SK-MEL-5 (cell line): ENCODE measurements at regions not wholly inside any gene's neighbourhood (a gene's known extent, or its start where the extent isn't known, plus 50 kb on each side); places are given as distances from the start of the nearest gene placed in this dataset.
A peak's percentile ranks its signal among the peaks of the same experiment; 100 is the strongest.

Experiments used
- DNase-seq: peaks from one replicate; pipeline ENCODE4 v3.0.0-alpha.2; 2016; ENCODE audit warnings: low read depth, low spot score
- in situ Hi-C: cut with HindIII; loops from 2 replicates; pipeline ENCODE4 v1.10.0; 2016; ENCODE audit warnings: low sequenced_read_pairs, high pct_unique_total_duplicates, low pct_unique_long_range_greater_than_20kb

DNA sequence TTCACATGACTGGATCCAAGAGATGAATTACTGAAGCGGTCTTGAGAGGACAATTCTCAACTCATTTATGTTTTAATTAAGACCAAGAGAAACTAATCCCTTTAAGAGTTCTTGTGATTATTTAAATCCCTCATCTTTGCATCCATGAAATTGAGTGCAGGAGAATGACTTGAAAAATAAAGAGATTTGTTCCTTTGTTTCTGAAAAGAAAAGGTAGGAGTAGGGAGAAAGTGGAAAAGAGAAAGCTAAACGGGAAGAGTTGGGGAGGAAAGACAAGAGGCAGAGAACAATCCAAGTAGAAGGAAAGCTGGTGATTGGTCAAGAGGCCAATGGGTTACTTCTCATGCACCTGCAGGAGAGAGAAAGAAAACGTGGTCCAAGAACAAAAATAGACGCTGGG, 75.2 kb upstream of the SOX4 start:
- no peak for DNase-seq
- in situ Hi-C loops, result no loop called here

DNA sequence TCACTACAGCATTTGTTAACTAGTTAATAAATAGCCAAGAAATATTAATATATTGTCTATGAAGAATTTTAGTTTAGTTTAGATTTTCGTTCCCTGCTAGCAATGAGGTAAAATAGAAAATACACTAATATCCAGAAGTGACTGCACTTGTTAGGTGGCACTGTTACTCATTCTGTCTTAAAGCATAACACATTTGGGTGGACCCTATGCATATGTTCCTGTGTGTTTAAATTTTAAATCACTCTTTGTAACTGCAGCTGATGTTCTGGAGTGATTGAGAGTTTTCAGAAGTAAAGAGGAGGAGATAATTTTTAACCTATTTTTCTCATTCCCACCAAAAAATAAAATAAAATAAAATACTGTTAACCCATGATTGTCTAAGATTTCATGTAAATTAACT, 73.9 kb upstream of the SOX4 start:
- in situ Hi-C loops, result no loop called here
- DNase-seq, result no peak

DNA sequence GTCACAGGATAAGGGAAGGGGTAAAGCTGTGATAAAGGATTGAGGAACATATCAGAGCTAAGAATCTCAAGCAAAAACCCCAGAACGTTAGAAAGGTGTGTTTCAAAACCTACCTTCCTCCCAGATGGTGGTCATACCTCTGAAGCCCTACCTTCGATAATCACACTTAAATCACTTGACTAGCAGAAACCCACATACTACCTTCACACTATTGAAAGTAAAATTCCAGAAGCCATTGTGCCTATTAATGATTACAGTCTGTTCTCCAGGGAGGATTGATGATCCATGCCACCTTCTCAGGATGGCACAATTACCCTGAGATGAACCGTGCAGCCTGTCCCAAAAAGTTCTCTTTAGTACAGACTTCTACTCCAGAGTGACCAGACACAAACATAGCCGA, 72.3 kb upstream of the SOX4 start:
- no peak for DNase-seq
- in situ Hi-C loops, result no loop called here

- no peak for DNase-seq
- in situ Hi-C loops, result no loop called here
These were observed 71.3 kb upstream of the SOX4 start for GRCh38 chr6:21522143-21522747.

GRCh38 chr6:21522797-21523456, 70.6 kb upstream of the SOX4 start:
- DNase-seq, result no peak
- in situ Hi-C loops, result no loop called here

DNA sequence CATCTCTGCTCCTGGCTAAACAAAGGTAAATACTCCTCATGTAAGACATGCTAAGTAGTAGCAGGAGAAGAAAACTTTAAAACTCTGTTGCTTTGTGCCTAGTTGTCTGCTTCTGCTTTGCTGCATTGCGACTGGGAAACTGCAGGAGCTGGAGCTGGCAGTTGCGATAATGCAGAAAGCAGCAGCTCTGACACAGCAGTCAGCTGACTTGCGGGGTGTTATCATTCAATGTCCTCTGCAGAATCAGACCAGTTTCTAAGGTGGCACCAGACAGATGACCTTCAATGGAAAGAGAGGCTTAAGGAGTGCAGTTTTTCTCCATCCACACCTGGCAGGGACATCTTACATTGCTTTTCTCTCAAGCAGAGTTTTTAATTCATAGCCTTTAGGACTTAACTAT, 69.9 kb upstream of the SOX4 start:
- in situ Hi-C loops, result no loop called here
- no peak for DNase-seq

DNA sequence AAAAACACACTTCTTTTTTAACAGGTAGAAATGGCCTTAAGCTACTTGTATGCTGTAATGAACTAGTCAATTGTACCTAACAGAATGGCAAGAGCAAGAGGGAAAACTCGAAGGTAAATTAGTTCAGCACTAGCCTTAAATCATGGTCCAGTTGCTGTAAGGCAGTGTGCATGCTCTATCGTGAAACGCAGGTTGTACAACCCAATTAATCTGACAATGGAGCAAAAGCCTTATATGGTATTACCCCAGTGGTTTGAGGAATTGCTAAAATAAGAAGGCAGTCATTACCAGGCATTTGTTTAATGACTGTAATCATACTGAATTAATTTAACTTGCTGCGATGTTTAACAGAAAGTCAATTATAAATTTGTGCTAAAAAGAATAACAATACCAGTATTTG, 69.3 kb upstream of the SOX4 start:
- DNase-seq, result no peak
- in situ Hi-C loops, result no loop called here

DNA sequence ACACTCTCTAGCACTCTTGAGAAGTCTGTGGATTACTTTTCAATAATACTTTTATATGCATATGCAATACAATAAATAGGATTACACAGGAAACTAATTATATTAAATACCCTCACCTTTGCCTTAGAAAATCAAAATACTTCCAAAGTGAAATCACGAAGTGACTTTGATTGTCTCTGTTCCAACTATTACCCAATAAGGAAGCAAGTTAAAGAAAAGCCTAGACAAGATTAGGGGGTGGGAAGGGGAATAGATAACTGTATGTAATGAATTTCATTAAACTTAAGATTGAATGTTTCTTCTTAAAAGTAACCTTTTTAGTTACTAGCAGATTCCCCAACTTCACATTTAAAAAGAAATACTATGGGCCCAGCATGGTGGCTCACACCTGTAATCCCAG, 66.6 kb upstream of the SOX4 start:
- in situ Hi-C loops, result no loop called here
- DNase-seq, result no peak

GRCh38 chr6:21527731-21528130, 65.8 kb upstream of the SOX4 start:
- DNase-seq, result peak; percentile 28
- in situ Hi-C loops, result no loop called here

GRCh38 chr6:21529431-21529830, 64.1 kb upstream of the SOX4 start:
- DNase-seq, result no peak
- in situ Hi-C loops, result no loop called here

DNA sequence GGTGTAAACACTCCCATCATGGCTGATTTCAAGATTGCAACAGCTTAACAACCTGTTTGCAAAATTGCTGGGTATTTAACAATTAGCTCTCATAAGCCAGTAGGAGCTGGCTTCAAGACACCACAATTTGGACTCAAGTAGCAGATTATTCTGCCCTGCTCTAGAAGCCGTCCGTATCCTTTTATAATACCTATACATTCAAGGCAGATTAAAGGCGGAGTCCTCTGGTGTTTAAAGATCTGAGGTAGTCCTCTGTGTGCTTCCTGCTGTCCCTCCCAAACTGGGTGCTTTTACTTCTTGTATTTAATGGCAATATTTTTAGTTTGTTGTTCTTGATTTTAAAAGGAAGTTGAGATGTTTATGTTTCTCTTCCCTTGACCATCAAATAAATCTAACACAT, 62.2 kb upstream of the SOX4 start:
- DNase-seq, result no peak
- in situ Hi-C loops, result no loop called here

- DNase-seq, result no peak
- in situ Hi-C loops, result no loop called here
These were observed 59.9 kb upstream of the SOX4 start for GRCh38 chr6:21533678-21534077.

DNA sequence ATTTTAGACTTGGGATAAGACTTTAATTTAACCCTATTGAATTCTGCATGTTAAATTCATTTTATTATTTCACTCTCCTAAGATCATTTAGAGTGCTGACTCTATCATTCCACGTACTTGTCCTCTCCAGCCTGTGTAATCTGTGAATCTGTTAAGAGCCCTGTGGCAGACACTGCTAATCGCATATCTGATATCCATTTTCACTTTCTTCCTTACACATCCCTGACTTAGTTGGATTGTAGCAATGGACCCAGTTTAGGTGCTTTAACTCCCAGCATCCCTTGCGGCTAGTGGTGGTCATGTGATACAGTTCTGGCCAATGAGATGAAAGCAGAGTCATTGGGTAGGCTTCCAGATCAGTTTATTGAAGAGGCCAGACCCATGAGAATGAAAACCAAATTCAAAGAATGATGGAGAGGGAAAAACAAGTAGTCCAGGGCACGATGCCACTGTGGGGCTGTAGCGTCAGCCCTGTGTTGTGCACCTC, 57.2 kb upstream of the SOX4 start:
- no peak for DNase-seq
- in situ Hi-C loops, result no loop called here

DNA sequence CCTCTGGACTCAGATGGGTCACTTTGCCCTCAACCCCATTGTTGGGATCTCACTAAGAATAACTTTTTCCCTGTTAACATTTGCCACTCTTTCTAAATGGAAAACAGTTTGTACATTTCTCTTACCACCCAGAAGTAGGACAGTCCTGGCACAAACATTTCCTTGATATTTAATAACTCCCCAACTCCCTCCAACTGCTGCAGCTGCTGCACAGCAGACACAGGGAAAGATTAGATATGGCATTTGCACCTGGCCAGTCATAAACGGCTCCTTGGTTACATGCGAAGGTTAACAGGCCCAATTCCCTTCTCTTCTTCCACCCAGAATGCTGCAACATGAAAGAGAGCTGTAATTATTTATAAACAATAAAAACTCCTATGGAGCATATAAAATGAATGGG, 55.9 kb upstream of the SOX4 start:
- no peak for DNase-seq
- in situ Hi-C loops, result no loop called here

- in situ Hi-C loops, result no loop called here
- DNase-seq, result peak; percentile 88
These were observed 55.3 kb upstream of the SOX4 start for GRCh38 chr6:21538186-21538798.

DNA sequence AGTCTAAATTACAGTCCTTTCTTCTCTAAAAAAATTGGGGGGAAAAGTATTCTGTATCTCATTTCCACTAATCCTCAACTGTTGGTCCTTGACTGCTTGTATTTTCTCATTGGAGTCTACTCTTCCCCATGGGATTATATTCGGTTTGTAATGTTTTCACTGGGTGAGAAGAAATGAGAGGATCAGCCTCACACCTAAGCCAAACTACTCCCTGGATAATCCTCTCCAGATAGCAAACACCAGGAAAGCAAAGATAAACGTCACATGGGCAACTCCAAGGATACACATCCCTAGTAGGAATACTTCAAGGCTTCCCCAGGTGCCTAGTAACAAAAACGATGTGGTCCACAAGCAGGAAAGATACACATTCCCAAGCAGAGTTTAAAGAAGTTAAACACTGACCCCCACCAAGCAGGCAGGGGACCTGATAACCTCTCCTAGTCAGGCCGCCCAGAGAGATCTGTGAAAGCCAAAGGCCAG, 53.9 kb upstream of the SOX4 start:
- in situ Hi-C loops, result no loop called here
- no peak for DNase-seq
